Ascending aorta (tissue), 2 donors: ENCODE measurements at regions not wholly inside any gene's neighbourhood (a gene's known extent, or its start where the extent isn't known, plus 50 kb on each side); places are given as distances from the start of the nearest gene placed in this dataset.

Experiments used
- DNase-seq, 2 donors: peaks; one replicate each; pipeline ENCODE4 v3.0.0-alpha.2; 2019; ENCODE audit warnings: low spot score in 2 of 2
- H3K27ac ChIP-seq, 2 donors: fragments of 200-600 bp; sonication (generic); one replicate each; pipeline ENCODE4 v1.5.1; 2016 to 2017; ENCODE audit warnings: mild to moderate bottlenecking in 1 of 2
- H3K27me3 ChIP-seq: fragments of 200-600 bp; sonication (generic); one replicate; pipeline ENCODE4 v1.5.1; 2017
- H3K36me3 ChIP-seq, 2 donors: fragments of 200-600 bp; sonication (generic); one replicate each; pipeline ENCODE4 v1.5.1; 2016
- H3K4me1 ChIP-seq, 2 donors: fragments of 200-600 bp; sonication (generic); one replicate each; pipeline ENCODE4 v1.5.1; 2016 to 2017; ENCODE audit warnings: mild to moderate bottlenecking in 1 of 2
- H3K4me3 ChIP-seq, 2 donors: fragments of 200-600 bp; sonication (generic); one replicate each; pipeline ENCODE4 v1.5.1; 2016 to 2017; ENCODE audit warnings: mild to moderate bottlenecking in 1 of 2
- H3K9me3 ChIP-seq, 2 donors: fragments of 200-600 bp; sonication (generic); one replicate each; pipeline ENCODE4 v1.5.1; 2016
- CTCF ChIP-seq, 3 experiments: fragments of 200-600 bp in 2 of 3; fragments of 450-650 bp in 1 of 3; sonication (generic) in 2 of 3; IDR thresholded peaks; one replicate each; pipeline ENCODE4 v1.5.1; 2016 to 2019; ENCODE audit warnings: antibody characterized with exemption in 3 of 3, mild to moderate bottlenecking in 1 of 3, moderate library complexity in 1 of 3
- intact Hi-C: fragments of 100-400 bp; cut with DNase I; formaldehyde crosslinking; loops from one replicate; pipeline ENCODE4 v1.15.1; 2023

GRCh38 chr3:59572106-59572505, 522.3 kb upstream of the CFAP20DC start:
- intact Hi-C loops = no loop called here

GRCh38 chr3:59570806-59571205, 521.0 kb upstream of the CFAP20DC start:
- Histone ChIP-seq H3K4me1 (no peaks in the 10 kb centered on the region), H3K36me3 (no peaks in the 10 kb centered on the region), H3K27me3 (no peaks in the 10 kb centered on the region), H3K27ac (no peak overlapping the region), H3K9me3 (no peaks in the 10 kb centered on the region), H3K4me3 (no peak overlapping the region)
- intact Hi-C loops = no loop called here
- no peak for TF ChIP-seq CTCF (IDR thresholded peaks at IDR 0.05)
- DNase-seq = no peak

More at GRCh38 chr3:59572106-59572505, 522.3 kb upstream of the CFAP20DC start:
- Histone ChIP-seq H3K9me3 (no peaks in the 10 kb centered on the region), H3K4me3 (no peak overlapping the region), H3K27ac (no peak overlapping the region), H3K36me3 (no peaks in the 10 kb centered on the region), H3K27me3 (no peaks in the 10 kb centered on the region), H3K4me1 (no peaks in the 10 kb centered on the region)
- no peak for TF ChIP-seq CTCF (IDR thresholded peaks at IDR 0.05)
- DNase-seq = no peak

GRCh38 chr3:59567661-59568060, 517.8 kb upstream of the CFAP20DC start:
- no peak for TF ChIP-seq CTCF (IDR thresholded peaks at IDR 0.05)
- DNase-seq = no peak
- Histone ChIP-seq H3K36me3 (no peaks in the 10 kb centered on the region), H3K4me1 (no peaks in the 10 kb centered on the region), H3K27me3 (no peaks in the 10 kb centered on the region), H3K4me3 (no peak overlapping the region), H3K9me3 (no peaks in the 10 kb centered on the region), H3K27ac (no peak overlapping the region)
- intact Hi-C loops = no loop called here

- TF ChIP-seq CTCF (IDR thresholded peaks at IDR 0.05) = no peak
- H3K27me3 ChIP-seq = no peaks in the 10 kb centered on the region
- H3K27ac ChIP-seq = no peak overlapping the region
- intact Hi-C loops = no loop called here
- no peak overlapping the region for H3K4me3 ChIP-seq
- H3K36me3 ChIP-seq = no peaks in the 10 kb centered on the region
- H3K9me3 ChIP-seq = no peaks in the 10 kb centered on the region
- H3K4me1 ChIP-seq = no peaks in the 10 kb centered on the region
- no peak for DNase-seq
These were observed 516.7 kb upstream of the CFAP20DC start for GRCh38 chr3:59566481-59566975.

GRCh38 chr3:59565125-59565524, 515.3 kb upstream of the CFAP20DC start:
- intact Hi-C loops = no loop called here
- H3K27ac ChIP-seq = no peak overlapping the region
- DNase-seq = no peak
- no peak for TF ChIP-seq CTCF (IDR thresholded peaks at IDR 0.05)
- no peaks in the 10 kb centered on the region for H3K27me3 ChIP-seq
- no peak overlapping the region for H3K4me3 ChIP-seq
- no peaks in the 10 kb centered on the region for H3K9me3 ChIP-seq
- no peaks in the 10 kb centered on the region for H3K4me1 ChIP-seq
- H3K36me3 ChIP-seq = no peaks in the 10 kb centered on the region

GRCh38 chr3:59563966-59564365, 514.1 kb upstream of the CFAP20DC start:
- H3K27me3 ChIP-seq = no peaks in the 10 kb centered on the region
- intact Hi-C loops = no loop called here
- no peak overlapping the region for H3K27ac ChIP-seq

More at GRCh38 chr3:59563966-59564365, 514.1 kb upstream of the CFAP20DC start:
- Histone ChIP-seq H3K36me3 (no peaks in the 10 kb centered on the region), H3K9me3 (no peaks in the 10 kb centered on the region), H3K4me1 (no peaks in the 10 kb centered on the region), H3K4me3 (no peak overlapping the region)
- no peak for DNase-seq
- TF ChIP-seq CTCF (IDR thresholded peaks at IDR 0.05) = no peak
